HG03469 (cell line): ENCODE measurements at regions not wholly inside any gene's neighbourhood (a gene's known extent, or its start where the extent isn't known, plus 50 kb on each side); places are given as distances from the start of the nearest gene placed in this dataset.

ENCODE experiments used
- ATAC-seq: cut with Tn5 transposase; IDR thresholded peaks from one replicate; pipeline ENCODE4 v1.9.1; 2021; ENCODE audit warnings: mild to moderate bottlenecking, moderate library complexity, moderate number of reproducible peaks; ENCODE audit not compliant: unreplicated experiment

DNA sequence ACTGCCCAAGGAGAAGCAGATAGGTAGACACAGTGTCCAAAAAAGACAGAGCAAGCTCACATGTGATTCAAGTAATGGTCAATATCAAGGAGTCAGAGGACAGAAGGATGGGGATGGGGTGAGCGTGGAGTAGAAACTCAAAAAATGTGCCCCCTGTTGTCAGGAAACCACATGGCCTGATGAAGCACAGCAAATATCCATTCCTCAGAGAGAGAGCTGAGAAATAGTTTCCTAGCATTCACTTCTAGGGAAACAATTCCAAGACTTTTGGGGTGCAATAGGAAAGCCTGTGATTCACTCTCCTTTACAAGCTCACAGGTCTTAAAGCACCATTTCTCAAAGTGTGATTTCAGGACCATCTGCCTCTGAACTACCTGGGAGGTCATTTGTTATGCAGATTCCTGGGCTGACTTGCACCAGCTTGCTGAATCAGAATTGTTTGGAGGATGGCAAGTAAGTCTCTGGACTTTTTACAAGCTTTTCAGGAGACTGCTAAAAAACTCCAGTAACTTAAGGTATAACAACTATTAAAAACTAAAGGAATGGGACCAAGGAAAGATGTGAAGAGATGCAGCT is 432.8 kb downstream of the HDGFL1 start:
- ATAC-seq, result no peak

DNA sequence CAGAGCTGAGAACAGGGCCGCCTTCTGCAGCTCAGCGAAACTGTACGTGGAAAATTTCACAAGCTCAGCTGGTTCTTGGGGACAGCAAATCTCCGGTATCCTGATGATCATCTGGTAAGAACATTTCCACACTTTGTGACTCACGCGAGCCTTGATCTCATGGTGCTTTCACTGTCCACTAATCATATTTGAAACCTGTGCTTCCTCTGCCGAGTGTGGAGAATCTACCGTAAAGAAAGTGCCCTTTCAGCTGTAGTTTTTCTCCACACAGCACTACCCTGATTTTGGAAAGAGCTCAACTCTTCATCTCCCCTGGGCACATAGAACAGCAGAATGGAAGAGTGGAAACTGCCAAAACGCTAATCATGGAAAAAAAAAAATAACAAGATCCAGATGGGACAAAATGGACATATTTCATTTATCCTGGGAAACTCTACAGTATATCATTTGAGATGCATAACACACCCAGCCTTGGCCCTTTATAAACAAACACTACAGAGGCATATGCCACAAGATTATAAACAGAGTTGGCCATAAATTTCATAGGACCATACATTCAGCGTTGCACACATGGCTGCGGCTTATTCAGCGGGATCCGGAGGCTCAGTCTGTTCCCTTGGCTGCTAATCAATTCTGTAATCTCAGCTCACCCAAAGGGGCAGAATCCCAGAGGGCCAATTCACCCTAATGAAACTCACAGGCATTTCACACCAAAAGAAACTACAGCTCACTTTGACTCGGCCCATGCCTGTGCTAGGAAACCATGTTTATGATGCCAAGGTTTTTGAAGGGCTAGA is 434.5 kb downstream of the HDGFL1 start:
- no peak for ATAC-seq

DNA sequence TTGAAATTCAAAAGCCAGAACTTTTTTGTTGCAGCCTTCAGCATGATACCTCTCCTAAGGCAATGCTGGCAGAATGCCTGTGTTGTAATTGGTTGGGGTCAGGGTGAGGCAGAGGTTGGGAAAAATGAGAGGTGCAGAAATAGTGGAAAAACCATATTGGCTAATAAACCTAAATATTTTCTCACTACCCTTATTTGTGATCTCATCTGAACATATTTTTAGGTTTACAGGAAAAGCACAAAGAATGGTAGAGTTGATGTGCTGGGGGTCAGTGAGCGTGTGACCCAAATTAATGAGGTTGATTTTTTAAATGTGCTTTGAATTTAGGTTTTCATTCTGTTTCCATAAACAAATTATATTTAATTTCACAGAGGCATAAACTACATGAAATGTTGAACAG is 437.3 kb downstream of the HDGFL1 start:
- ATAC-seq, result no peak

DNA sequence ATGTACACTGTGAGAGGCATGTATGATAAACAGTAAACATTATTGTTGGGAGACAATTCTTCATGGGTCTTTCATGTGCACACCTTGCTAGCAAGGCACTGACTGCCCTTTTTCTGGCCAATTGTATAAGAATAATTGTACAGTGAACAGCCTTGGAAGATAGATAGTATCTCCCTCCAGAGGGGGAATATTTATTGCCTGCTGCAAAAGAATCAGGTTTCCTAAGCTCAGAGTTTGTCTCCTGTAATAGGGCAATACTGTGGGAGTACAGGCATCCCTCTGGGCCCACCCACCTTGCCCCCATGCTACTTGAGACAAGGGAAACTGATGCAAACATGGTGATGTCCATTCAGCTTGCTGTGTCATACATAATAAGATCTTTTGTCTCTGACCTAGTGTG is 442.2 kb downstream of the HDGFL1 start:
- no peak for ATAC-seq

DNA sequence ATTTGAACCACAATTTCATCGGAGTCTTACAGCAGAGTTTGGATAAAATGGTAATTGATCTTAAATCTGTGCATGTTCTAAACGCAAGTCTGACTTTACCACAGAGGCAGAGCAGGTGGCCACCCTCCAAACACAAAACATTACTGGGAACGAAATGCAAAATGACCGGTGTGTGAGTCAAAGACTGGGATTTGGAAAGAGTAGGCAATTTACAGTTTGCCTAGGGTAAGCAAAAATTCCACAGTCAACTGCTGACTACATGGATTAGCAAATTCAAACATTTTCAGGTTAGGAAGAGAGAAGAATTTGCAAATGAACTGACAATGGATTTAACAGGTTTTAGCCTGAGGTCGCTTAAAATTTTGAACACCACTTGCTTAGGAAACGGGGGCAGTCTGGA is 444.4 kb downstream of the HDGFL1 start:
- no peak for ATAC-seq

DNA sequence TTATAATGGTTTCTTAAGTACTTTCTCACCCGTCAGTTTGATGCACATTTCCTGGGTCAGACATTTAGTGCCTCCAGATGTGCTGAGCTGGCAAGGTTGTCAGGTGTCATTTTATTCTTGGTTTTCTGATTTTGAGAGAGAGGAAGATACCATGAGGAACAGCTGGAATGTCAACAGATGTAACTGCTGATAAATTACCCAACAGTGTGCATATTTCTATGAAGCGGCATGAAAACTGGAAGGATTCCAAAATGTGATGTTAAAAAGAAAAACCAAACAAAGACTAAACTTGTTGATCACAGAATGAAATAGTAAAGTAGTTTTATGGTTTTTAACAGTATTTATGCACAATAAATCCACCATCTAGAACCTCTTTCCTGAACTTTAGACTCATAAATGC is 447.3 kb downstream of the HDGFL1 start:
- ATAC-seq, result no peak

DNA sequence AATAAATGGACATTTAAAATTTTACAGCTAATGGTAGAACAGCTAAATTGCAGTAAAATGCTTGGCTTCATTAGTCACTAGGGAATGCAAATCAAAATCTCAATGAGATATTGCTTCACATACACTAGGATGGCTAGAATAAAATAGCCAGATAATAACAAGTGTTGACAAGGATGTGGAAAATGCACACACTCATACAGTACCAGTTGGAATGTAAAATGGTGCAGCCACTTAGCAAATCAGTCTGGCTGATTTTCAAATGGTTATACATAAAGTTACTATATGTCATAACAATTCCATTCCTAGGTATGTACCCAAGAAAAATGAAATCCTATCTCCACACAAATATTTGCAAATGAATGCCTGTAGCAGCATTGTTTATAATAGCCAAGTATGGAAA is 452.1 kb downstream of the HDGFL1 start:
- no peak for ATAC-seq

DNA sequence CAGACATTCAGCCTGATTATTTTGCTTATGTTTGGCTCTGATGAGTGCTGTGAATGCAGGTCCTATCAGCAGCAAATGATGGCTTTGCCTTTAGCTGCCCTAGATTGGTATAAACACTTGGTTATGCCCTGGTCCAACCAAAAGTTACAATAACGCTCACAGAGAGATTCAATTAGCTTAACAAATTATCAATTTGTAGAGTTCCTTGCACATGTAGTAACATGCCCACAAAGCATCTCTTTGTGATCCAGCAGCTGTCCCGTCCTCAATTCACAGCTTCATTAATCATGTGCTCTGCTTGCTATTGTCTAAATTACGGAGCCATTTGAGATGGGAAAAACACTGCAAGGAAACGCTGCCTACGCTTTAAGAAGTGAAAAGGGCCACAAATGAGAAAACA is 457.9 kb downstream of the HDGFL1 start:
- ATAC-seq, result no peak

DNA sequence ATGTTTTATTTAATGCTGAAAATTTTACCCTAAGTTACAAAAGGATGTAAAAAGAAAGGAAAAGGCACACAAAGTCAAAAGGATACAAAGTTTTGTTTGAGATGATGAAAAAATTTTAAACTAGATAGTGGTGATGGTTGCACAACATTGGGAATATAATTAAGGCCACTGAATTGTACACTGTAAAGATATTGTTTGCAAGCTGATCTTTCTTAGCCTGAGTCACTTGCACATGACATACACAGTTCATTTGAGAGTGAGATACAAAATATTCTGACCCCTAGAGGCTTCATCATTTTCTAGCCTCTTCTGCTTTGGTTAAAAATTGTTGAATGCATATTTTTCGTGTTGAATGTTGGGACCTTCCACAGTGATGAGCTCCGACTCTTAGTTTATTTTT is 462.6 kb downstream of the HDGFL1 start:
- no peak for ATAC-seq

DNA sequence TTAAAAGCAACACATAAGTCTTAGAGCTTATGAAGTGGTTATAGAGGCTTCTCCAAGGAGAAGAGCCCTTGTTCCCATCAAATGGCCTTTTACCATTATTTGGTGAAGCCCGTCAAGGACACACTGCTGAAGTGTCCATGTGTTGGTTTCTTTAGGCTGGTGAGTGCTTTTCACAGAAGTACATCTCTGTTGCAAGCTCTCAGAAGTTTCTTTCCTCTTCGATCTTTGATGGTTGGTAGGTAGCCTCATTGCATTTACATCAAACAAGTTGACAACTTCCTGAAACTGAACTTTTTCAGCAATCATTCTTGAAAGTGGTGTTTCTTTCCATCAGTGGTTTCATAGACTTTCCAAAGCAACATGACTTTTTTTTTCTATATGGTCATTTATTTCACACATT is 465.6 kb downstream of the HDGFL1 start:
- no peak for ATAC-seq

DNA sequence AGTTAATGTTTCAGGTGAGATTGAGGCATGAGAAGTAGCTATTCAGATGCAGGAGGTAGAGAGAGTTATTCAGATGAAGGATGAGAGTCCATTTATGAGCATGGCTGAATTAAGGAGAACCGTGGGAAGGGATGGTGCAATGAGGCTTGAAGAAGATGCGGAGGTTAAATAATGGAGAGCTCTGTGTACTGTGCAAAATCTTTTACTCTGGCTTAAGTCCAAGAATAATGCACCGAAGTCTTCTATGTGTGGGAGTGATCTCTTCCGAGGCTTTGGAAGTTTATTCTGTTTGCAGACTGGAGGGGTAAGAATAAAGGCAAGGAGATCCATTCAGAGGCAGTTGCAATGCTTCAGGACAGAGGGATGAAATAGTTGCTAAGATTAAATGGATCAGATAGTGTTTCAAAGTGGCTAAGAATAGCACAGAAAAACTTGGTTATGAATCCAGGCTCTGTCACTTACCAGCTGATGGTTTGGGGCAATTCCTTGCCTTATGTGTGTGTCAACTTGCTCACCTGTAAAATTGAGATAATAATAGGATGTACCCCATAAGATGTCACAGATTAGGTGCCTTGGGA is 467.1 kb downstream of the HDGFL1 start:
- ATAC-seq, result no peak

DNA sequence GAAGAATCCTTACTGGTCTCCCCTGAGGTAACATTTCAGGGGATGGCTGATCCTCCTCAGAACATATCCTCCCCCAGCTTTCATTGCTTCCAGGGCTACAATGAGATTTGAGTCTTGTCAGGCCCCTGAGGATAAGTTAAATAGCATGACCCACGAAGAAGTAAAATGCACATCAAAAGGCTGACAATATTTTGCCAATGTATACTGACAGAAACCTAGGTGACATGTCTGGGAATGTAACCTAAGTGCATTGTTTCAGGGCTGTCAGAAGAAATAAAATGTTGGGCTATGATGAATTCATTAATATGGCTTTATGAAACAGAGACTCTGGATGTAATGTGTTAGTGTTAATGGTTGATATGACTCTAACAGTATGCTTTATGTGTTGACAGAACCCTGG is 471.5 kb downstream of the HDGFL1 start:
- ATAC-seq, result no peak

DNA sequence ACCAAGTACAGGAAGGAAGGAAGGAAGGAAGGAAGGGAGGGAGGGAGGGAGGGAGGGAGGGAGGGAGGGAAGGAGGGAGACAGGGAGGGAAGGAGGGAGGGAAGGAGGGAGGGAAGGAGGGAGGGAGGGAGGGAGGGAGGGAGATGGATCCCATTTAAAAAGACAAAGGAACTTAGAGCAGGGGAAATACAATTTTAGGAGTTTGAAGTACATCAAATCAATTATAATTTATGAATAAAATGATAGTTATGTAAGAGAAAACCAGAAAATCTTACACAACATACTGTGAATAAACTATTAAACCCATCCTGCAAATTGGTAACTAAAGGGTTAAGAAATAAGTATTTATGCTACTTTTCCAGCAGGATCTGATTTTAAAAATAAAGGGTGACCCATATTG is 475.9 kb downstream of the HDGFL1 start:
- no peak for ATAC-seq

DNA sequence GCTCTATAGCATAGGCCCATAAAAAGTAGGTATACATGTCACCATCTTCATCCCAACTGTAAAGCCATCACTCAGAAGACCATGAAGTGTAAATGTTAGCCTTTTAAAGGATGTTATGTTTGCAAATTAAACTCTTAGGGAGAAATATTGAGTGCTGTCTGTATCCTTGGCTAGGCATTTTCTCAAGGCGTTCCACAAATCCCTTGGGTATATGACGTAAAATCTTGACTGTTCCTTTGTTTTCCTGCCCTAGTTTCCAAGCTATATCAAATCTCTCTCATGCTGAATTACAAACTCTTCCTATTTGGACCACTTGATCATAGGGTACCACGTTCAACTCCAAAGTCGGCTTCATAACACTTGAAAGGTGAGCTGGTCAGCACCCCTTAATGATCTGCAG is 486.2 kb downstream of the HDGFL1 start:
- no peak for ATAC-seq

DNA sequence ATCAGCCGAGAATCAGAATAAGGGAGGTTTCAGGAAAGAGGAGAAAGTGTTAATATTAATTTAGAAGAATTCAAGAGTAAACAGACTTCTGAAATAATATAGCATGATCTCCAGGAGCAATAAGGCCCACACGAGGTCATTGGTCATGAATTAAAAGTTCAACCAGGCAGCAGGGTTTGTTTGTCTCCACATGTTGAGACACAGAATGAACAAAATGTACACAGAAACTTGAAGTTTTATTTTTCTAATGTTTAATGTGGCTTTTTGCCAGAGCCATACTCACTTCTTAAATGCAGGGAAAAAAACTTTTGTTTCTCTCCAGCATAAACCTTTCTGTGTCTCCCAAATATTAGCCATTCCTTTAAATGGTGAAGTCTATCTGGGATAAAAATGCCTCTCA is 504.5 kb downstream of the HDGFL1 start:
- ATAC-seq, result no peak

DNA sequence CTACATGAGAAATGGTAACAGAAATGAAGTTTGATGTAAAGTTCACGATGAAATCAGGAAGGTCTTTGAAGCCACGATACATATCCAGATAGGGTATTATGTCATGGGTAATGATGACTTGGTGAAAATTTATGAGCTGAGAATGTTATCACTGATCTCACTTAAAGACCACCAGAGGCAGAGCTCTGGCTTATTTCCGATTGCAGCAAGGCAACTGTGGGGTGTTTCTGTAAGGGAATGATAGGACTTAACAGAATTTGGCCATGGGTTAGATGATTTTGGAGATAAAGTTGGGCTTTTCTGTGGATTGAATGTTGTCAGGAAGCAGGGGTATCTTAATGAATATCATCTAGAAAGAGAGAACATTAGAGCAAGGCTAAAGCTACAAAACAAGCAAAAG is 508.4 kb downstream of the HDGFL1 start:
- no peak for ATAC-seq

DNA sequence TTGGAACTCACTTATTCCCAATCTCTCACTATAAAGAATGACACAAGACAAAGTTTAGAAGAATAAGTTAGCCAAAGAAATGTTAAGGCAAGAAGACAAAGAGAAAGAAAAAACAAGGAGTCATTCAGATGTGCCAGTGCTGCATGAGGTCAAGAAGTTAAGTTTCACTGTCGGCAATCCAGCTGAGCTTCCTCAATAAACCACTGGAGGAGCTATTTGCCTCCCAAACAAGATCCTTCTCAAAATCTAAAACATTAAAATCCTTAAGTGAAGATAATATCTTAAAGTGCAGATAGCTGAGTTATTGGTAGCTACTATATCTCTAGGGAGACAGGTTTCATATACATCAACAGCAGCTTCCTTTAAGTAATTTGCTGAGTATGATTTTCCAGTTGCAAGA is 512.3 kb downstream of the HDGFL1 start:
- ATAC-seq, result no peak

DNA sequence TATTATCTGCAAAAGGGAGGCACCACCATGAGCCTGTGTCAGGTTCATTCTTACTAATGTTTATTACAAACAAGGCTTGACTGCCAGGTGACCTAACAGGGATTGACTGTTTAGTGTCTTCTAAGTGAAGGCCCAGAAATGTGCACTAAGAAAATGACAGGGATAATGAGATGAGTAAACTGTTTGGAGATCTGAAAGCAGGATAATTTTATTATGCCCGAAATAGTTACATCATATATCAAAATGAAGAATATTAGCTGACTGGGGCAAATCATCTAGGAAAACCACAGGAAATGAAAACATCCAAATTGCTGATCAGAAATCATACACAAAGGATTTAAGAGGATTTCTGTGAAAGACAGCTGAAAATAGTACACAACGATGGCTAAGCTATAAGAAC is 516.7 kb downstream of the HDGFL1 start:
- no peak for ATAC-seq

DNA sequence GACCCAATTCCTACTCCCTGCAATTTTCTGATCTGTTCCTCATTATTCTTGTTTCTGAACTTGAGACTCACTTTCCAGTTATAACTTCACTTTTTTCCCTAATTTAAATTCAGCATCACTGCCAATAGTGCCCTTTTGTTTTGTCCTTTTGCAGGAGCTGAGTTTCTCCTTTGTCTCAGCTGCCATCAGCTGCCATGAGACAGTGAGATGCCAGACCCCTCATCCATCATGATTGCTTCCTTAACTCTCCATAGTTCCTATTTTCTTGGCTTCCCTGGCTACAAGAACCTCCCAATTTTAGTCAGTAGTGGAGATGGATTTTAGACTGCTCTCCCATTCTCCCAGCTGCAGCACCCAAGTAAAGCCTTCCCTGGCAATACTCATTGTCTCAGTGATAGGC is 518.1 kb downstream of the HDGFL1 start:
- ATAC-seq, result no peak

DNA sequence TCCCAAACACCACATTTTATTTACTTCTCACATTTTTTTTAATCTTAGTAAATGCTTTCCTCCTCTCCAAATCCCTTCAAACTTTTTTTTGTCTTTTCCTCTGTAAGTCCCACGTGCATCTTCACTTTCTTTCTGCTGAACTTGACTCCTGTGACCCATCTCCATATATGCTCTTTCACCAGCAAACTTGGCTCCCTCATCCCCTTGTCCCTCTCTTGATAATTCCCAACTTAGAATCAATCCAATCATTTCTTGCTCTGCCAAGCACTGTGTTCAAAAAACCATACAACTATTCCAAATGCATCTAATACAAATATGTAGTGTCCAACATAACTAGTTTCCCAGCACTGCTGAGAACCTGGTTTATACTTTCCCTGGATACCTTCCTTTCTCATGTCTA is 519.4 kb downstream of the HDGFL1 start:
- ATAC-seq, result no peak

DNA sequence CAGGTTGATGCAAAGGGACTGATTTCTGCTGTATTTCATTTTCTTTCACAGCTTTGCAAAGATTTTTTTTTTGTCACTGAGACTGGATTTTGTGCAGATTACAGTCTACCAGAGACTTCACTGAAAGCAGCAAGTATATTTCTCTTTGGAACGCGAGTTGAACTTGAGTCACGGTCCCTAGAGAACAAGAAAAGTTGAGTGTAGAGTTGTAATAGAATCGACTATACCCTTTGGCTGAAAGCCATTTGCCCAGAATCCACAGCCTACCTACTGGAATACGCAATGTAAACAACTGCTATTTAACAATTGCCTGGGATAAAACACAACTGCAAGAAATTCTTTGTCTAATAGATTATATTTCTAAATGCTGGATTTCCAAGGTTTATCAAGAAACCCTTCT is 520.6 kb downstream of the HDGFL1 start:
- ATAC-seq, result no peak

DNA sequence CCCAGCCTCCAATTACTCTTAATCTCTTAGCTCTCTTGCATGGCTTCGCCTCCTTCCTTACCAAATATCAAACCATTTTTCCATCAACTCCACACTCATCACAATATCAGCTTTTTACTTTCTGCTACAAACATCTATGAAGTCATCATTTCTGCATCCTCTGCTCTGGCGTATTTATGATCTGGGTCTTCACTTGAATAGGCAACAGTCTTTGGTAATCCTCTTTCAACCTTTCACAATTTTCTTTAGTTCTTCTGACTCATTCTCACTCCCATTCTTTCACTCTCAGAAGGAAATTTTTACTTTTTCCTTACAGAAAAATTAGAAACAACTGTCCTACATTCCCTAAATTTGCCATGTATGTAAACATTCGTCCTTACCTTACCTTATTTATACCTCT is 522.4 kb downstream of the HDGFL1 start:
- ATAC-seq, result no peak

DNA sequence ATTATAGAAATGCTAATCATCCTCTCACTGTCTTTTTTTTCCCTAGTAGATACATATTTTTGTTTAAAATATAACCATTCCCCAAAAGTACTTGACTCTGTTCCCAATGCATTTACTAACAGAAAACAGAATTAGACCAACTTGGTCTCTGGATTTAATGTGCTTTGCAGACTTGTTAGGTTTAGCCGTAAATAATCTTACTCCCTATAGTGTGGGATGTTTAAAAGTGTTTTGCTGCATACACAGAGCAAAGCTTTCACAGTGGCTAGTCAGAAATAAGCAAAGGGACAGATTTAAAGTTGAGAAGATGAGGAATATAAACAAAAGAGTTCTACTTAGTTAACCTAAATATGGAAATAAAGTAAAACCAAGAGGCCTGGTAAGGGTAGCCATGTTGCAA is 527.5 kb downstream of the HDGFL1 start:
- no peak for ATAC-seq
